WI38 (cell line): ENCODE measurements at regions not wholly inside any gene's neighbourhood (a gene's known extent, or its start where the extent isn't known, plus 50 kb on each side); places are given as distances from the start of the nearest gene placed in this dataset.

Experiments
- H3K4me3 ChIP-seq: 2 replicates; pipeline ENCODE4 v1.5.1; 2011; ENCODE audit warnings: low read depth, mild to moderate bottlenecking, control low read depth, low read length
- CTCF ChIP-seq: IDR thresholded peaks from 2 replicates; pipeline ENCODE4 v1.5.1; 2012; ENCODE audit warnings: low read depth, mild to moderate bottlenecking, control low read depth, low read length

- no peak for TF ChIP-seq CTCF
- no peak overlapping the region for H3K4me3 ChIP-seq
These were observed 402.3 kb upstream of the CHD1 start for GRCh38 chr5:99331061-99331460.

- no peak for TF ChIP-seq CTCF
- no peak overlapping the region for H3K4me3 ChIP-seq
These were observed 391.6 kb upstream of the CHD1 start for GRCh38 chr5:99320436-99320835.

DNA sequence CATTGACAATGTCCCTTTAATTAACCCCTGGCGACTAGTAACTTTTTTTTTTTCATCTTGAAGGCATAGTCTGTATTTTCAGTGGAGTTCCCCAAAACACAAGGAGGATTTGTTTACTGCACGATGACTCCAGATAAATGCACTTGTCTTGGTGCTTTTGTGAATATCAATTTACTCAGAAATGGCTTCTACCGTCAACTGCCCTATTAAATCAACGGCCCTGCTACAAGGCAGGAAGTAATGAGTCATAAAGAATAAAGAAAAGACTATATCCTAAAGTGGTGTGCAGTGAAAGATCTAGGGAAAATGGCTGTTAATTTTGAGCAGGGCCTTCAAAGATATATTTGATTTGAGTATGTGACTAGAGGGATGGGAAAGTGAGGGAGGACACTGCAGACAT, 388.3 kb upstream of the CHD1 start:
- TF ChIP-seq CTCF, result no peak
- no peak overlapping the region for H3K4me3 ChIP-seq

DNA sequence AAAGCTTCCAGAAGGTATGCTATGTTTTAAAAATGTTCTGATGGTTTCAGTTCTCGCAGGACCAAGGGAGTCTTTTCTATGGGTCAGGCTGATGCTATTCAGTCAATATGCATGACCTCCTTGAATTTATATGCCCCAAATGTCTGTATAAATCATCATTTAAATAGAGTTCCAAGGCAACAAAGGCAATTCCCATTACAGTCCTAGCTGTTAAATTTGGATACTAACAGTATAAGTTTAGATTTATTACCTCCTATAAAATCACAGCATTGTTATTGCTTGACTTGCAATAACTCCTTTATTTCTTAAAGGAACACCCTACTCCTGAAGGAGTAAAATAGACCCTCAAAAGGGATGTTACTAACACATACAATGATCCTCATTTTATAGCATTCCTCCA, 387.7 kb upstream of the CHD1 start:
- TF ChIP-seq CTCF, result no peak
- no peak overlapping the region for H3K4me3 ChIP-seq

DNA sequence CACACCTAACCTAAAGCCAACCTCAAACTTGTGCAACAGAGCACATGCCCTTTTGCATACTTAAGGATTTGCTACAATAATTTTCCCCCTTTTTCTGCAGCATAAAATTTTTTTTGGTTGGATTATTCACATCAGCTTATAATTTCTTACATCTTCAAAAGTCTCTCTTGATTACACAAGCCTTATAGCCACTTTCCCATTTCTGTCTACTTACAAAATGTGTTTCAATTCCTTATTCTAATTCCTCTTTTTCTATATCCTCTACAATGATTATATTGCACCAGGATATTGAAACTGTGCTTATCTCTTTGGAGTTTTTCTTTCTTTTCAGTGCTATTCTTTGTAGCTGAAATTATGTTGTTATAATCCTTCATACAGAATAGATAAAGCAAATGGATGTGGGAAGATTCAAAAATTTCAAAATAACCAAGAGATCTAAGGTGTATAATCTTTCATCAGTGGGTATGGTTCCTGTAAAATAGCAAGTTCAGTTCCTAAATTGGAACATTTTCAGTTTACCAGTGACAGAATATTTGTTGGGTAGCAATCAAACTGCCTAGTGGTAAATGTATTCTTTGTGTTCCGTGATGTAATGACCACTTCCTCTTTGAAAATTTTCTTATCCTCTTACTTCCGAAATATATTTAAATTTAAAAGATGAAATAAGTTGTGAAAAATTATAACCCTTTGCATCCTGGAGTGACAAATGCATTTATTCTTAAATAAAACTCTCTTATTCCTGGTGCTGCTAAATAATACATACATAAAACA, 386.8 kb upstream of the CHD1 start:
- H3K4me3 ChIP-seq, result no peak overlapping the region
- no peak for TF ChIP-seq CTCF

DNA sequence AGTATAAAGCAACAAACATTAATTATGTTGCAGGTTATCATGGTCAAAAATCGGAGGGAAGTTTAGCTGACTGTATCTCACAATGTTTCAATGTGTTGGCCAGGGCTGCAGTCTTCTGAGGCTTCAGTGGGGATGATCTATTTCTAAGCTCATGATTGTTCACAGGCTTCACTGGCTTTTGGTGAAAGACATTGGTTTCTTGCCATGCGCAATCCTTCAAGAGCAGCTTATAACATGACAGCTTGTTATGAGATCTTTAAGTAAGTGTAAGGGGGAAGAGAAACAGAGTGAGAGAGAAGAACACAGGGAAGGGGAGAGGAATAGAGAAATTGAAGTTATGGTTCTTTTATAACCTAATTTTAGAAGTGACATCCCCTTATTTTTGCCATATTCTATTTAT, 385.9 kb upstream of the CHD1 start:
- TF ChIP-seq CTCF, result no peak
- no peak overlapping the region for H3K4me3 ChIP-seq

DNA sequence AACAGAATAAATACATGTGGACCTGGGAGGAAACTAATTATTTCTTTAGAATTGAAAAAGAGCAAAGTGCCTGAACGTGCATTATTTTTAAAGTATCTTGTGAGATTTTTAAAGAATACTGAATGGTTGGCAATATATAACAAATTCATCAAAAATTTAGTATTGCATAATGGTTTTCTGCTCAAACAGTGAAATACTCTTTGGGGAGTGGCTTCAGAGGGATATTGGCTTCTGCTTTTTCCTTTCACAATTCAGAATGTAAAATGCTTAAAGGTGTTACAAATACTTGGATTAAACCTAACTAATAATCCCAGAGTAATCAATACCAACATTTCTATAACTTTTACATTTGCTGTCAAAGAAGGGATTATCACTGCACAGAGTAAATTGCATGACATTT, 379.3 kb upstream of the CHD1 start:
- H3K4me3 ChIP-seq, result no peak overlapping the region
- TF ChIP-seq CTCF, result no peak
